AG10803 (cell line): ENCODE measurements at regions not wholly inside any gene's neighbourhood (a gene's known extent, or its start where the extent isn't known, plus 50 kb on each side); places are given as distances from the start of the nearest gene placed in this dataset.
"Not testable (repeated sequence)": the region's sequence is repeated elsewhere in the genome, so short reads cannot be mapped to it uniquely, and the experiment has no call there.

ENCODE experiments used
- DNase-seq: peaks from one replicate; pipeline ENCODE4 v3.0.0; 2010; ENCODE audit warnings: low read depth
- H3K4me3 ChIP-seq: 2 replicates; pipeline ENCODE4 v1.5.1; 2011; ENCODE audit warnings: mild to moderate bottlenecking, low read length, control low read depth
- CTCF ChIP-seq: conservative IDR thresholded peaks from 2 replicates; pipeline ENCODE4 v1.5.1; 2011; ENCODE audit warnings: mild to moderate bottlenecking, low read length, control low read depth, inconsistent platforms

- no peak overlapping the region for H3K4me3 ChIP-seq
- TF ChIP-seq CTCF = no peak
- DNase-seq = no peak
These were observed 682.2 kb upstream of the BCHE start for GRCh38 chr3:166519443-166519842.

GRCh38 chr3:166518040-166518439, 680.8 kb upstream of the BCHE start:
- no peak for DNase-seq
- H3K4me3 ChIP-seq = no peak overlapping the region
- TF ChIP-seq CTCF = no peak

- no peak overlapping the region for H3K4me3 ChIP-seq
- TF ChIP-seq CTCF = no peak
- DNase-seq = no peak
These were observed 673.2 kb upstream of the BCHE start for GRCh38 chr3:166510382-166510781.

- DNase-seq, H3K4me3 ChIP-seq: not testable (repeated sequence)
These were observed 663.2 kb upstream of the BCHE start for GRCh38 chr3:166500420-166500819.

- no peak for TF ChIP-seq CTCF
- no peak for DNase-seq
- H3K4me3 ChIP-seq = no peak overlapping the region
These were observed 662.4 kb upstream of the BCHE start for GRCh38 chr3:166499636-166500035.

GRCh38 chr3:166498446-166498845, 661.2 kb upstream of the BCHE start:
- no peak for DNase-seq
- H3K4me3 ChIP-seq = no peak overlapping the region
- TF ChIP-seq CTCF = no peak

- DNase-seq = no peak
- no peak for TF ChIP-seq CTCF
- no peak overlapping the region for H3K4me3 ChIP-seq
These were observed 652.6 kb upstream of the BCHE start for GRCh38 chr3:166489826-166490225.
